ENCODE measurements at regions not wholly inside any gene's neighbourhood (a gene's known extent, or its start where the extent isn't known, plus 50 kb on each side); places are given as distances from the start of the nearest gene placed in this dataset.

DNA sequence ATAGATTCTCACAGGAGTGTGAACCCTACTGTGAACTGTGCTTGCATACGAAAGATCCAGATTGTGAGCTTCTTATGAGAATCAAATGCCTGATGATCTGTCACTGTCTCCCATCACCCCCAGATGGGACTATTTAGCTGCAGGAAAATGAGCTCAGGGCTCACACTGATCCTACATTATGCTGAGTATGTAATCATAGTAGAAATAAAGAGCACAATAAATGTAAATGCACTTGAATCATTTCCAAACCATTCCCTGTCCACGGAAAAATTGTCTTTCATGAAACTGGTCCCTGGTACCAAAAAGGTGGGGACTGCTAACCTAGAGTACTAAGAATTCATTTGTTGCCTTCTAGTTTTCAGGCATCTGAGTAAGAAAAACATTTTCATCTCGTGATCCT lies 1215.8 kb upstream of the TMEM132C start:
- DNase-seq (ENCODE audit: missing footprints): no peak
- no peak for ATAC-seq
- intact Hi-C loops (cut with DNase I): no loop called here

DNA sequence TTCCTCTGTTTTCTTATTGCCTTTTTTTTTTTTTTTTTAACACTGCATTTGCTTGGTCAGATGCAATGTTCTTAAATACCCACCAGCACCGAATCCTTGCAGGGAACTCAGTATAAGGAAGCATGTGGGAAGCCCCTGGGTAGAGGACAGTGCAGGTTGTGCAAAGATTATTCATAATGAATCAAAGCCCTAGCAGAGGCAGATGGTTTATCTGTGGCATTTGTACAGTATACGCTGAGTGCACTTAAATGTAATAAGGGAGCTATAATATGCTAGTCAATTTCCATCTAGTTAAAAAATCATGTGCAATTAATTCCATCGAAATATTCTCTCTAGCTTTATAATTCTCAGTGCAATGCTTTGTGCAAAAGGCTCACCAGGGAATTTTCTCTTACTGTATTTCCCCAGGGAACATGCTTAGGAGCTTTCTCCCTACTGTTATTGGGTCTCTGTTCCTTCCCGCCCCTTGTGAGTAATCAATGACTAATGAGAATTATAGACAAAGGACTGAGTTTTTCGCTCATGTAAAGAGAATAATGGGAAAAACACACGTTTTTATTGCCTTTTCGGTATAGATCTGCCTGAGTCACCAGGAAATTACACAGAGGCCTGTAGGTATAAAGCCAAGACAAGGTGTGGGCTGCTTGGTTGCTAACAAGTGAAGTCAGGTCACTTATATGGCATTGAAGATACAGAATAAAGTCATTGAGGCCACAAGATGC lies 1214.3 kb upstream of the TMEM132C start:
- intact Hi-C loops (cut with DNase I): no loop called here
- ATAC-seq (no peak), DNase-seq (ENCODE audit: missing footprints) (no peak)

DNA sequence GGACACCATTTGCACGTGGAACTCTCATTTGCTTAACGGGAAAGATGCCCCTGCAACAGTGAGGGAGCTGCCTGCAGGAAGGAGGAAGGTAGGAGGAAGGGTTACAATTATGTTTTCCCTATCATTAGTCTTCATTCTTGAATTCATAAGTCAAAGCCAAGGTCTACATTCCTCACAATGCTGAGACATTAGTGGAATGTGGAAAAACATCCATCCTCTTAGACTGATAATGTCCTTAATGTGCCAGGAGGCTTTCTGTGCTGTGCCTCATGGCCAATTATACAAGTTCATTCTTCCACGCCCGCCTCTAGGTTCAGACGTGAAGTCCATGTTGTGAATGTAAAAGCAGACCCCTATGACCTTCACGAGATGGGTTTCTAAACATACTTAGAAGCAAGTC lies 1212.4 kb upstream of the TMEM132C start:
- no peak for DNase-seq (ENCODE audit: missing footprints)
- intact Hi-C loops (cut with DNase I): no loop called here
- ATAC-seq: no peak

DNA sequence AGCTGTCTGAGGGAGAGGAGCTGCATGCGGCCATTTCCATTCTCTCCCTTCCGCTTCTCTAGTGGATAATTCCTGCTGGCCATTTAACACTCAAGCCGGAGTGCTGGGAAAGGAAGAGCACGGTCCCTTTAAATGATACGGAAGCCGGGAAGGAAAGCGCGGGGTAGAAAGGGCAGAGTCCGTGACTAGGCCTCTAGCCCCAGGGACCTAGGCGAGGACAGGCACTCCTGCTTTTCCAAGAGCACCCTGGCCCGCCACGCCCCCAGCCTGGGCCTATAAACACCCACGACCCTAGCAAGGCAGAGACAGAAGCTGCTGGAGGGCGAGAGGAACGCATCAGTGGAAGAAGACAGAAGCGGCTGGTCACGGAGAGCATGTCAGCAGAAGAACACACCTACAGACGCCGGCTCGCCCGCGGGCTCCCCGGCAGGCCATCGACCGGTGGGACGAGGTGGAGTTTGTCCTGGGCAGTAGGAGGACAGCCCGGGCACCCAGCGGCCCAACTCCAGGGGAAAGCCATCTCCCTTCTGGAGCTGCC lies 1206.6 kb upstream of the TMEM132C start:
- ATAC-seq (no peak), DNase-seq (ENCODE audit: missing footprints) (no peak)
- intact Hi-C loops (cut with DNase I): no loop called here

DNA sequence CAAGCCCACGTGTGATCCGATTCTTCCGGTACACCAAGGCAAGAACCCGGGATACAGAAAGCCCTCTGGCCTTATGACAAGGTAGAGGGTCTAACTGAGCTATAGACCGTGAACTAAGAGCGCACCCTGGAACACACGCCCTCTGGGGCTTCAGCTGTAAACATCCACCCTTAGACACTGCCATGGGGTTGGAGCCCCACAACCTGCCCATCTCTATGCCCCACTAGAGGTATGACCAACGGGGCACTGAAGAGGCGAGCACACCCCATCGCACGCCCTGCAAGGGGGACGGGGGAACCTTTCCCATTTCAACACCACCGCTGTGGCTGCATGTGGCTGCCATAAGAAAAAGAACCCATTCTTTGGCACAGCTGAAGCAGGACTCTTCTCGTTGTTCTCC lies 1206.0 kb upstream of the TMEM132C start:
- intact Hi-C loops (cut with DNase I): no loop called here
- ATAC-seq (no peak), DNase-seq (ENCODE audit: missing footprints) (no peak)

DNA sequence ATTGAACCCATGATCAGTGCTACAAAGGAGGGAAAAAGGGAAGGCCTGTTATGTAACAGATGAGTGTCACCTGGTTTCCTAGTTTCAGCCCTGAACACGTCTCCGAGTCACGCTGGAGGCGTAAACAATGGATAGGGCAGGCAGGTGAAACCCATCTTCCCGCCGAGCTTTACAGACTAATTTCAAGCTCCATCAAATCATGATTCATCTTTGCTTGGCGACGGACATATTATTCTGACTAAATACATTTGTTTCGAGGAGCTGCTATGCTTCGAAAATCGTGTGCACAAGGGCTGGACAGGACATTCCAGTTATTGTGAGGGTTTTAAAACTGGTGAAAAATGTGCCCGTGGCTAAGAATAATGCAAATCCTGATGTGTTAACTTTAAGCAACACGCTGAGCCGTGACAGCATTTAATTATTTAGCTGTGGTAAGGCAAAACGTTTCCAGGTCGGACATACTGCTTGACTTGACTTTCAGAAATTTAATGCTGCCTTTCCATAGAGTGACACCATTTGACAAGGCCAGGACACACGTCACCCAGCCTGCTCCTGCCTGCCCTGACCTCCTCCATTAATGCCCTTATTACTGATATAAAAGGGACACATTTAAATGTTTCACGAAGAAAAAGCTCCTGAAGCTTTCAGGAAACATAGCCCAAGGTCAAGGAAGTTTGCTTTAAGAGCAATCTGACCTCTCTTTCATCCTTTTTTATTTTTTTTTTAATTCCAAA lies 1203.5 kb upstream of the TMEM132C start:
- ATAC-seq (no peak), DNase-seq (ENCODE audit: missing footprints) (no peak)
- intact Hi-C loops (cut with DNase I): no loop called here

DNA sequence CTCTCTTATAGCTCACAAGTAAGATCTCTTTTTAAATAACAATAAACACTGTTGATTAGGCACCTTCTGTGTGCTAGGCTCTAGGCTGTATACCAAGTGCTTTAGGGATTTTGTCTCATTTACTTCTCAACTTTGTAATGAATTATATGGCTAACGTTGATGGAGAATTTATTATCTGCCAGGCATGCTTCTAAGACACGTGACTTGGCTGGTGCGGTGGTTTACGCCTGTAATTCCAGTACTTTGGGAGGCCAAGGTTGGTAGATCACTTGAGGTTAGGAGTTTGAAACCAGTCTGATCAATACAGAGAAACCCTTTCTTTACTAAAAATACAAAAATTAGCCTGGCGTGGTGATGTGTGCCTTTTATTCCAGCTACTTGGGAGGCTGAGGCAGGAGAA lies 1202.8 kb upstream of the TMEM132C start:
- ATAC-seq (no peak), DNase-seq (ENCODE audit: missing footprints) (no peak)
- intact Hi-C loops (cut with DNase I): no loop called here

DNA sequence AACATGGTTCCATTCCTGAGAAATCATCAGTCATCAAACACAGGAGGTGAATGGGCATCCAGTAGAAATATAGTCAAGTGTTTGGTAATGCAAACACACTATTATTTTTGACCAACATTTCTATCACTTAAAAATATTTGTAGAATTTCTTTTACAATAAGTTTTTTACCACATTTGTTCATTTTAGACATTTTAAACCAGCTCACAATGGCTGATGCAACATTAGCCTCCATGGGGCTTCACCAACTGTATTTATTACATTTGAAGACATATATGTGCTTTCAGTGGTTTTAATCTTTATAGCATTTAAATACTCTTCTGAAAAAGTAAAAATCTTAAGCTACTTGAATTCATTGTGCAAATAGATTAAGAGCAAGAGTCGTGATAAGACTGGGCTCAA lies 1201.4 kb upstream of the TMEM132C start:
- intact Hi-C loops (cut with DNase I): no loop called here
- no peak for ATAC-seq

DNA sequence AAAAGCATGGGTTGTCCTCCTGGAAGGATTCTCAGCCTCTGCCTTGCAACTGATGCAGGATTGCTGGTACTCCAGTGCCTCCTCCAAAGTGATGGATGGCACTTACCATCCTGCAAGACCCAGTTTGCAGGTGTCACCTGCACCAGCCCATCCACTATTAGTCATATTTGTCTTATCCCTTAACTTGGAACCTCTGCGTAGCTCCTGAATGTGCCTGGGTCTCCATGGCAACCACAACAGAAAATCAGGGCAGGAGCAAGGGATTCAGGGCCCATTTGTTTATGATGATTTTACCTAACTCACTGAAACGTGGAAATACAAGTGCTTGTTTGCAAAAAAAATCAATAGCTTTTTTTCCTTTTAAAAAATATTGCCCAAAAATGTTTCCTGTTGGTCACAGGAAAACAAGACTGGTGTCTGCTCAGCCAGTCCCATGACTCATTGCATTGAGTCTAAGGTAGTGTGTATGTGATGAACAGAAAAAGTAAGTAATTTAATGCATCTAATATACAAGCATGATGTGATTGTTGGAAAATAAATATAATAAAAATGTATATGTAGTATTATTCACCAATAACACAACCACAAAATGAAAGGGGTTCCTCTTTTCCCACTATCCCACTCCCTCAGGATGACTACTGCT lies 1196.3 kb upstream of the TMEM132C start:
- DNase-seq (ENCODE audit: missing footprints): no peak
- ATAC-seq: no peak
- intact Hi-C loops (cut with DNase I): no loop called here

More for the DNA sequence above, 1201.4 kb upstream of the TMEM132C start:
- no peak for DNase-seq (ENCODE audit: missing footprints)

DNA sequence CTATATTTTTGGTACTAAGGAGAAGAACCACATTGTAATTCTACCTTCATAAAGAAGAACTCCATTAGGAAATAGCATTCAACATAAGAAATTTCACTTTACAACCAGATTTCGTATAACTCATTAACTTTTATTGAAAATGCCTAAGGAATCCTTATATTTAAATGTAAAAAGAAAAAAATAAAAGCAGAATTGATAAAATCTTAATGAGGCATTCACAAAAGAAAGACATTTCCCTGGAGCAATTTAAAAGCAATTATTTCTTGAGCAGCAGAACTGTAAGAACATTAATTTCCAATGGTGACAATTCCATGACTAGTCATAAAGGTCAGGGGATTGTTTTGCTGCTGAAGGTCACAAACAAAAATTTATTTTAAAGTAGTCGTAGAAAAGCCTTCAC lies 1192.8 kb upstream of the TMEM132C start:
- intact Hi-C loops (cut with DNase I): no loop called here
- DNase-seq (ENCODE audit: missing footprints): no peak
- ATAC-seq: no peak

DNA sequence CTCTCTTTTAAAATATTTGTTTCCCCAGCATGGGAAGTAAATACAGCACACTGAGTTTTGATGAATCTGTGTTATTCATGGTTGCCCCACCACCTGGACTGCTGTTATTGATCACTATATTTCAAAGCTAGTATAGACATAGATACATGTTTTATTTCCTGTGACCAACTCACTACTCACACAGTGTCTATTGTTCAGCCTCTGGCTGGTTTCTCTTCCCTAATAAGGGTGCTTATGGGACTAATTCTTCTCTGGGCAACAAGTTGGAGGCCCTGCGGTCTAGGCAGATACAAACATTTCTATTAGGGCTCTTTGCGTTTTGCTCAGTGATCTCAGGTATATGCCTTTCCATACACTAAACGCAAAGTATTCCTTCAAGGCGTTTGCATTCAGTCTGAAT lies 1191.0 kb upstream of the TMEM132C start:
- intact Hi-C loops (cut with DNase I): no loop called here

DNA sequence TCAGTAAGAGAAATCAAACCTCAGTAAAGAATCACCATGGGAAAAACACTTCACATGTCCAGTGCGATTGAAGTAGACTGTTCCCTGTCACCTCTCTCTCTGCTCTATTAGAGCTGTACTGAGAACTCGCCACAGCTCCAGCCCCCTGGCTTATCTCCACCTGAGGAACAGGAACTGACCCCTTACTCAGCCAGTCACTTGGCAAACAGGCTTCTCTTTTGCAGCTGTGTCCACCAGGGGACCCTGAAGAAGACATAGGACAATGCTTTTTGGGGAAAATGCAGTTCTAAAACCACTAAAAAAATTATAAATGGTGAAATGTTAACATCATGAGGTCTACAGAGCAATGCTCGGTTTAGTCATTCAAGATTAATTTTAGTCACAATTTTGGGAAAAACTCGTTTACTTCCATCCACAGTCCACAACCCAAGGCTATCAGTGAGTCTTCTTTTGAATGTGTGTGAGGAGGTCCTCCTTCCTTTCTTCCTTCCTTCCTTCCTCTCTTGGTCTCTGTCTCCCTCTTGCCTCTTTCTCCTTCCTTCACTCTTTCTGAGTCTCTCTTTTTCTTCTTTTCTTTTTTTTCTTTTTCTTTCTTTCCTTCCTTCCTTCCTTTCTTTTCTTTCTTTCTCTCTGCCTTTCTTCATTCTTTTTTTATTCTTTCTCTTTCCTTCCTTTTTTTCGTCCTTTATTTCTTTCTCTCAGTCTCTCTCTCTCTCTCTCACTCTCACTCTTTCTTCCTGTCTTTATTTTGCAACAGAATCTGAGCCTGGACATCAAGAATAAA lies 1189.5 kb upstream of the TMEM132C start:
- intact Hi-C loops (cut with DNase I): no loop called here
- no peak for ATAC-seq
- no peak for DNase-seq (ENCODE audit: missing footprints)

More for the DNA sequence above, 1191.0 kb upstream of the TMEM132C start:
- no peak for ATAC-seq
- no peak for DNase-seq (ENCODE audit: missing footprints)

DNA sequence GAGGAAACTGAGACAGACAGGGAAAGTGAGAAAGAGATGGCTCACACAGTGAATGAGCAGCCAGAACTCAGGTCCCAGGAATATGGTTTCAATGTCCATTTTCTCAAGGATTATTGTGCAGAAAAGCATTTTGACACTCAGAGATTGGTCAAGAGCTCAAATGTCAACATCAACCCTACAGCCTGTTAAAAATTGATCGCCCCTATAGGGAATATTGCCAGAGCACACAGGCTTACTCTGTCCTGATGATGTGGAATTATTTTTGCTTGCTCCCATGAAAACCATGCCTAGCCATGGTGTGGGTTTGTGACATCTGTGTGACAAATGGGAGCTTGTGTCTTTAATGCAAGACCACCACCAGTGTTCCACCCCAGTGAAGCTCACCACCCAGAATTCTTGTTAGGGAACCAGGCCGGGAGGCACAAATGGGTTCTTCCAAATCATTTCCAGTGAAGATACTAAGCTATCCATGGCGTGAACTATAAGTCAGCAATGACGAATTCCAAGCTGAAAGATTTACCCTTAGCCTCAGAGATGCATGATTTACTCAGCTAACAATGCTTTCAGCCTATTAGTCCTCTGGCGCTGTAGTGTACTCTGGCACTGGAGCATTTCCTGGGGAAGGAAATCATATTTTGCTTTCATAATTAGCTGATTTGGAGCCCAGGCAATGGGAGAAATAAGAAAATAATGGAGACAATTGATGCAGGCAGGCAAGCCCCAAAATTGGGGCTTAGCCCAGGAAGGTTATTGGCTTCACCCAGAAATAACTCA lies 1188.2 kb upstream of the TMEM132C start:
- no peak for ATAC-seq
- intact Hi-C loops (cut with DNase I): no loop called here
- no peak for DNase-seq (ENCODE audit: missing footprints)

DNA sequence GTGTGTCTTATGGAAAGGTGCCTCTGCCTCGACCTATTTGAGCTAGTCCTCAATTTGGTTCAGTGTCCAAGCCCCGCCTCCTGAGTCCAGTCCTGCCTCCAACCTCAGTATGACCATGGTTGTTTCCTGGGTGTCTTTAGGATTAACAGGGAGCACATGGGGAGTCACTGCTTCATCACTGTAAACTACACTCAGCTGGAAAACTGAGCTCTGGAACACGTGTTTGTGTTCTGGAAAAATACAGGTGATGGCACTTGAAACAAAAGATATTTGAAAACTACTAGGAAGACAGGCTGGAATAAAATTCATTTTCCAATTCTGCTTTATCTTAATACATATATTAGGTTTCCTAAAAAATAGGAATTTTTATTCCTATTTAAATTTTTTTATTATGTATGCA lies 1187.3 kb upstream of the TMEM132C start:
- ATAC-seq (no peak), DNase-seq (ENCODE audit: missing footprints) (no peak)
- intact Hi-C loops (cut with DNase I): no loop called here

DNA sequence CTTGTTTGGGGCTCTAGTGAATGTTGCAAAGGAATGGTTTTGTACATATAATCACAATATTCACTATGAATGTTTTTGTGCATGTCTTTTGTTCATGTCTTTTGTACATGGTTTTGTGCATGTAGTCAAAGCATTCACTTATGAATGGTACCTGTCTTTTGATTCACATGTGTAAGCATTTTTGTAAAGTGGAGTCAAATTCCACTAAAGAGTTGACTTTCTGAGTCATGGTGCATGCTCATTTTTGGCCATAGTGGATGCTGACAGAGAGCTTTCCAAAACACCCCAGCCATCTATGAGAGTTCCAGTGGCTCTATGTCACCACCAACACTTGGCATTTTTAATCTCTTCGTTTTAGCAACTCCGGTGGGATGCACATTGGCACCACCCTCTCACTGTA lies 1185.9 kb upstream of the TMEM132C start:
- no peak for ATAC-seq
- intact Hi-C loops (cut with DNase I): no loop called here

DNA sequence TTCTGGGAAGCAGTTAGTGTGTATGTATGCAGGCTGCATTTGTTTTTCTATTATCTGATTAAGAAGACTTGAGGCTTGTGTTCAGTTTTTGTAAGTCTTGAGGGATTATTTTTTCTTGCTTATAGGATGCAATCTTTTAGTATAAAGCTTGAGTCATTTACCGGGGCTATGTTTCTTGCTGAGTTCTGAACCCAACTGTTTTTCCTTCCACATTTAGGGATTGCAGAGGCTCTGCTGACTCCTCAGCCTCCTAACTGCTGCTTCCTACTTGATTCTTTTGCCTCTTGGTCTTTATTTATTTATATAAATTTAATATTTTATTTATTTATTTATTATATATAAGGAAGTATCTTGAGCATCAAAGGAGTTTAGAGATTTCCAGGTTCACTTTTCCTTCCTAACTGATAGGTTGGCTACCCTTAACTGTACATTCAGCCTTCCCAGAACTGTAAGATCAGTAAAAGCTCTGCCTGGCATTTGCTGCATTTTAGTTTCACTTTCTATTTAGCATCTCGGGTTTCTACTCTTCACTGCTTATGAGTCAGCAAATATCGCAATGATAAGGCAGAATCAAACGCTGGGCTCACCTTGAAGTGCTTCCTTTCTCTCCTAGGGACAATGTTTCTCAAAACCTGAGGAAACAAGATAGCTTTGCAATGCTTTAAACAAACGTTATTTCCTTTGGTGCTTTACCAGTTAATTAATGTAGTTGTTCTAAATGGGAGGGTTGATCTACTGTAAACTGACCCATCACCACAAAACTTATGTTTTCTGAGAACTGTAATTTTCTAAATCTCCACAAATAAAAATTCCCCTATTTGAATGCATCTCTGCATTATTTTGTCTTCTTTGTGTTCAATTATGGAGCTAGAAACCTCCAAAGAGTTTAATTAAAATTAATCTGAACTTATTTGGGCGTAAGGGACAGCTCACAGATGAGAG lies 1183.7 kb upstream of the TMEM132C start:
- intact Hi-C loops (cut with DNase I): no loop called here
- no peak for DNase-seq (ENCODE audit: missing footprints)
- ATAC-seq: peak; percentile 62

More for the DNA sequence above, 1185.9 kb upstream of the TMEM132C start:
- DNase-seq (ENCODE audit: missing footprints): no peak

DNA sequence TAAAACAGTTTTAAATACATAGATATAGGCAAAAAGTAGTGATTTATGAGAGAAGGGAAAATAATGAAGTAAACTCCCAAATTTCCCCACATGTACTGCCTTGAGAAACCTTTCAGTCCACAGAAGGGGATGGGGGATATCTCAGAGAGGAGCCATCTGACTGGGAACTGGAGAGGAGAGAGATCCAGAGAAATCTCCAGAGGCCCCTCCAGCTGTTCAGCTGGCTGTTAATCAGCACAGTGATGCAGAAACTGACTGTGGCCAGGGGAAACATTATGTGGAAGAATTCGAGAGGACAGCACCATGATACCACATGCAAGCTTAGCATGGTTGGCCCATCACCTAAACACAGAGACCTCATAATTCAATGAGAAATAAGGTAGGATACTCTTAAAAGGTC lies 1165.9 kb upstream of the TMEM132C start:
- ATAC-seq (no peak), DNase-seq (ENCODE audit: missing footprints) (no peak)
- intact Hi-C loops (cut with DNase I): no loop called here
